Right lobe of liver (tissue), 6 donors: ENCODE measurements at regions not wholly inside any gene's neighbourhood (a gene's known extent, or its start where the extent isn't known, plus 50 kb on each side); places are given as distances from the start of the nearest gene placed in this dataset.

ENCODE experiments used
- ATAC-seq, 4 donors: fragments of 200-7000 bp; cut with Tn5 transposase; one replicate each; pipeline ENCODE4 v1.9.1; 2020; ENCODE audit warnings: mild to moderate bottlenecking in 4 of 4, moderate library complexity in 4 of 4
- DNase-seq, 3 donors: peaks; one replicate each; pipeline ENCODE4 v3.0.0-alpha.2; 2020
- H3K27ac ChIP-seq, 3 donors: fragments of 200-600 bp; one replicate each; pipeline ENCODE4 v1.8.0; 2022
- H3K27me3 ChIP-seq, 2 donors: fragments of 200-600 bp; one replicate each; pipeline ENCODE4 v1.8.0; 2022
- H3K36me3 ChIP-seq, 4 donors: fragments of 200-600 bp; sonication (generic) in 1 of 4; one replicate each; pipeline versions ENCODE4 v1.5.1 to v1.8.0; 2017 to 2022; ENCODE audit warnings: control low read depth in 1 of 4
- H3K4me1 ChIP-seq, 4 donors: fragments of 200-600 bp; sonication (generic) in 1 of 4; one replicate each; pipeline versions ENCODE4 v1.5.1 to v1.8.0; 2017 to 2022; ENCODE audit warnings: control low read depth in 1 of 4
- H3K4me3 ChIP-seq, 3 donors: fragments of 200-600 bp; one replicate each; pipeline ENCODE4 v1.8.0; 2022
- H3K9me3 ChIP-seq, 4 donors: fragments of 200-600 bp; sonication (generic) in 1 of 4; one replicate each; pipeline versions ENCODE4 v1.5.1 to v1.8.0; 2017 to 2022; ENCODE audit warnings: control low read depth in 1 of 4
- CTCF ChIP-seq, 4 donors: fragments of 200-600 bp in 3 of 4; fragments of 450-650 bp in 1 of 4; IDR thresholded peaks; one replicate each; pipeline versions ENCODE4 v1.5.1 to v1.8.0; 2016 to 2022; ENCODE audit warnings: antibody characterized with exemption in 4 of 4, mild to moderate bottlenecking in 2 of 4
- POLR2A ChIP-seq: fragments of 450-650 bp; IDR thresholded peaks from one replicate; pipeline ENCODE4 v1.6.1; 2017; ENCODE audit warnings: antibody characterized with exemption, mild to moderate bottlenecking
- WGBS: methylation state at CpG from one replicate; pipeline ENCODE4 v1.1.6; 2018; ENCODE audit warnings: low coverage, low lambda C conversion rate; ENCODE audit not compliant: insufficient coverage; ENCODE audit errors: missing lambda C conversion rate; 5-methylcytosine and 5-hydroxymethylcytosine counted together
- intact Hi-C, 2 donors: fragments of 100-400 bp; cut with DNase I; formaldehyde crosslinking; loops; one replicate each; pipeline versions ENCODE4 v1.11.2 to v1.14.1; 2022
- donor health status: DM: no; HTN: yes; CAD: no.
- donor health status: DM: no; HTN: no; CAD: no.
- donor health status: DM: no; HTN: no; CAD: no.
- donor health status: DM: no; HTN: yes; CAD: no.
- donor health status: DM: no; HTN: yes; CAD: no.

GRCh38 chr18:76258209-76258608 lies 236.8 kb downstream of the ZNF516 start:
- H3K36me3 ChIP-seq: no peaks in the 10 kb centered on the region
- WGBS: 21% methylated on average over 2 of the region's 2 CpGs
- ATAC-seq (peak in 1 of 4 donors; percentile 36), DNase-seq (no peak)
- no peaks in the 10 kb centered on the region for H3K4me1 ChIP-seq
- intact Hi-C loops: no loop called here
- no peak overlapping the region for H3K4me3 ChIP-seq
- TF ChIP-seq POLR2A (no peak), CTCF (IDR thresholded peaks at IDR 0.05) (no peak)
- no peaks in the 10 kb centered on the region for H3K9me3 ChIP-seq
- no peak overlapping the region for H3K27ac ChIP-seq
- no peaks in the 10 kb centered on the region for H3K27me3 ChIP-seq

- H3K27me3 ChIP-seq: no peaks in the 10 kb centered on the region
- no peaks in the 10 kb centered on the region for H3K4me1 ChIP-seq
- 68% methylated on average over 23 of the region's 23 CpGs for WGBS
- TF ChIP-seq POLR2A (no peak), CTCF (IDR thresholded peaks at IDR 0.05) (no peak)
- H3K36me3 ChIP-seq: no peaks in the 10 kb centered on the region
- no peak overlapping the region for H3K27ac ChIP-seq
- H3K4me3 ChIP-seq: no peak overlapping the region
- ATAC-seq: no peak
- no peaks in the 10 kb centered on the region for H3K9me3 ChIP-seq
- intact Hi-C loops: no loop called here
- DNase-seq: no peak
Measured at GRCh38 chr18:76255070-76255683, 239.9 kb downstream of the ZNF516 start.

- ATAC-seq (no peak), DNase-seq (no peak)
- no peak overlapping the region for H3K4me3 ChIP-seq
- no peaks in the 10 kb centered on the region for H3K9me3 ChIP-seq
- intact Hi-C loops: no loop called here
- 15% methylated on average over 3 of the region's 3 CpGs for WGBS
- no peaks in the 10 kb centered on the region for H3K36me3 ChIP-seq
- TF ChIP-seq CTCF (IDR thresholded peaks at IDR 0.05) (peak in 2 of 4 donors; percentile 10 to 15), POLR2A (no peak)
- H3K27ac ChIP-seq: no peak overlapping the region
- no peaks in the 10 kb centered on the region for H3K4me1 ChIP-seq
- no peaks in the 10 kb centered on the region for H3K27me3 ChIP-seq
Measured at GRCh38 chr18:76252880-76253279, 242.2 kb downstream of the ZNF516 start.

GRCh38 chr18:76252139-76252538 lies 242.9 kb downstream of the ZNF516 start:
- Histone ChIP-seq H3K9me3 (no peaks in the 10 kb centered on the region), H3K4me3 (no peak overlapping the region), H3K27ac (no peak overlapping the region), H3K36me3 (no peaks in the 10 kb centered on the region), H3K27me3 (no peaks in the 10 kb centered on the region), H3K4me1 (no peaks in the 10 kb centered on the region)
- intact Hi-C loops: no loop called here
- TF ChIP-seq POLR2A (no peak), CTCF (IDR thresholded peaks at IDR 0.05) (no peak)
- no peak for DNase-seq
- 35% methylated on average over 2 of the region's 2 CpGs for WGBS
- ATAC-seq: no peak

GRCh38 chr18:76251691-76252090 lies 243.4 kb downstream of the ZNF516 start:
- Histone ChIP-seq H3K36me3 (no peaks in the 10 kb centered on the region), H3K9me3 (no peaks in the 10 kb centered on the region), H3K27ac (no peak overlapping the region), H3K4me1 (no peaks in the 10 kb centered on the region), H3K27me3 (no peaks in the 10 kb centered on the region), H3K4me3 (no peak overlapping the region)
- ATAC-seq (no peak), DNase-seq (no peak)
- intact Hi-C loops: no loop called here
- TF ChIP-seq POLR2A: no peak
- no peak for TF ChIP-seq CTCF (IDR thresholded peaks at IDR 0.05)
- WGBS: 29% methylated on average over 9 of the region's 11 CpGs
